ENCODE measurements at regions not wholly inside any gene's neighbourhood (a gene's known extent, or its start where the extent isn't known, plus 50 kb on each side); places are given as distances from the start of the nearest gene placed in this dataset.

GRCh38 chr5:57696825-57697570 is 214.4 kb upstream of the ACTBL2 start:
- no peak overlapping the region for H3K27ac ChIP-seq
- no peak for TF ChIP-seq CTCF (conservative IDR thresholded peaks at IDR 0.05)

GRCh38 chr5:57696389-57696769 is 213.8 kb upstream of the ACTBL2 start:
- no peak overlapping the region for H3K27ac ChIP-seq
- TF ChIP-seq CTCF (conservative IDR thresholded peaks at IDR 0.05), result no peak

- no peak overlapping the region for H3K27ac ChIP-seq
- no peak for TF ChIP-seq CTCF (conservative IDR thresholded peaks at IDR 0.05)
Measured at GRCh38 chr5:57695706-57696388, 213.2 kb upstream of the ACTBL2 start.

GRCh38 chr5:57695179-57695578 is 212.6 kb upstream of the ACTBL2 start:
- no peak for TF ChIP-seq CTCF (conservative IDR thresholded peaks at IDR 0.05)
- H3K27ac ChIP-seq, result no peak overlapping the region

- no peak overlapping the region for H3K27ac ChIP-seq
- no peak for TF ChIP-seq CTCF (conservative IDR thresholded peaks at IDR 0.05)
Measured at GRCh38 chr5:57693488-57694305, 211.1 kb upstream of the ACTBL2 start.

- no peak overlapping the region for H3K27ac ChIP-seq
- TF ChIP-seq CTCF (conservative IDR thresholded peaks at IDR 0.05), result no peak
Measured at GRCh38 chr5:57692582-57693487, 210.2 kb upstream of the ACTBL2 start.
